ENCODE measurements at regions not wholly inside any gene's neighbourhood (a gene's known extent, or its start where the extent isn't known, plus 50 kb on each side); places are given as distances from the start of the nearest gene placed in this dataset.

DNA sequence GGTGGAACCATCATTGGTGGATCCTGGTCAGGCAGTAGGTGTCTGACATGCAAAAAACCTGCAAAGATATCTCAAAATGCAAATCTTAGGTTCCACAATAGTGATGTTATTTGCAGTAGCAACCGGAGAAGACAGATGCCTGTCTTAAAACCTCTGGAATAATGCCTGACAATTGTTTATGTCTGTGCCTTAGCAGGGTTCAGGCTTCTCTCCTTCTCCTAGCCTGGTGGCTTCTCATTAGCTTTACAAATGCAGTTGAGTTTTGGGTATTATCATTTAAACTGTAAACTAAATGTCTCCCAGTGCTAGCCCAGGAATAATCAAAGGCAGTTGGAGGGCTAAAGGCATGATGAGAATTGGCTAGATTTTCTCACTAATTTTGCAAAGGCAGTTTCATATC is 146.3 kb upstream of the NRG3 start:
- Histone ChIP-seq H3K36me3 (ENCODE audit: control insufficient read depth in 2 of 4, insufficient read depth in 4 of 4, low read length in 3 of 4) (no peaks in the 10 kb centered on the region), H3K4me1 (replicated peaks in 1 of 4; ENCODE audit: control insufficient read depth in 3 of 4, insufficient read depth in 4 of 4, low read length in 3 of 4) (peaks cover 0 to 4% (median 2%) of the 10 kb centered on the region in 4 experiments; a peak in 4 of 7 replicates)
- POLR2A ChIA-PET (ENCODE audit: partially characterized antibody): interaction anchor here (0.7 kb wide), 1 partner anchor 667 kb away, joined by 3 read pairs; no protein-coding TSS in a partner anchor
- TF ChIP-seq HDAC2 (IDR thresholded peaks at IDR 0.05; ENCODE audit: borderline replicate concordance in 1 of 2, low read depth in 2 of 2, low read length in 2 of 2) (no peak), GABPA (IDR thresholded peaks at IDR 0.05; ENCODE audit: borderline replicate concordance, insufficient read depth, low read length) (no peak), MAFK (IDR thresholded peaks at IDR 0.05; ENCODE audit: low read depth, low read length) (no peak), SIN3A (conservative IDR thresholded peaks at IDR 0.05 in 1 of 2, IDR thresholded peaks at IDR 0.05 in 1 of 2; ENCODE audit: low read depth in 1 of 2, low read length in 2 of 2) (no peak), SP4 (IDR thresholded peaks at IDR 0.05; ENCODE audit: low read length) (no peak), YY1 (IDR thresholded peaks at IDR 0.05; ENCODE audit: low read depth, low read length) (no peak), TAF1 (IDR thresholded peaks at IDR 0.05; ENCODE audit: low read depth, low read length) (no peak), RXRA (IDR thresholded peaks at IDR 0.05; ENCODE audit: insufficient read depth, low read depth, low read length) (no peak)
- TF ChIP-seq, protein P1, sequence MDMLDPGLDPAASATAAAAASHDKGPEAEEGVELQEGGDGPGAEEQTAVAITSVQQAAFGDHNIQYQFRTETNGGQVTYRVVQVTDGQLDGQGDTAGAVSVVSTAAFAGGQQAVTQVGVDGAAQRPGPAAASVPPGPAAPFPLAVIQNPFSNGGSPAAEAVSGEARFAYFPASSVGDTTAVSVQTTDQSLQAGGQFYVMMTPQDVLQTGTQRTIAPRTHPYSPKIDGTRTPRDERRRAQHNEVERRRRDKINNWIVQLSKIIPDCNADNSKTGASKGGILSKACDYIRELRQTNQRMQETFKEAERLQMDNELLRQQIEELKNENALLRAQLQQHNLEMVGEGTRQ (IDR thresholded peaks at IDR 0.05; ENCODE audit: low read length): no peak
- TF ChIP-seq, protein P2, sequence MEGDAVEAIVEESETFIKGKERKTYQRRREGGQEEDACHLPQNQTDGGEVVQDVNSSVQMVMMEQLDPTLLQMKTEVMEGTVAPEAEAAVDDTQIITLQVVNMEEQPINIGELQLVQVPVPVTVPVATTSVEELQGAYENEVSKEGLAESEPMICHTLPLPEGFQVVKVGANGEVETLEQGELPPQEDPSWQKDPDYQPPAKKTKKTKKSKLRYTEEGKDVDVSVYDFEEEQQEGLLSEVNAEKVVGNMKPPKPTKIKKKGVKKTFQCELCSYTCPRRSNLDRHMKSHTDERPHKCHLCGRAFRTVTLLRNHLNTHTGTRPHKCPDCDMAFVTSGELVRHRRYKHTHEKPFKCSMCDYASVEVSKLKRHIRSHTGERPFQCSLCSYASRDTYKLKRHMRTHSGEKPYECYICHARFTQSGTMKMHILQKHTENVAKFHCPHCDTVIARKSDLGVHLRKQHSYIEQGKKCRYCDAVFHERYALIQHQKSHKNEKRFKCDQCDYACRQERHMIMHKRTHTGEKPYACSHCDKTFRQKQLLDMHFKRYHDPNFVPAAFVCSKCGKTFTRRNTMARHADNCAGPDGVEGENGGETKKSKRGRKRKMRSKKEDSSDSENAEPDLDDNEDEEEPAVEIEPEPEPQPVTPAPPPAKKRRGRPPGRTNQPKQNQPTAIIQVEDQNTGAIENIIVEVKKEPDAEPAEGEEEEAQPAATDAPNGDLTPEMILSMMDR (IDR thresholded peaks at IDR 0.05; ENCODE audit: control extremely low read depth in 1 of 3, insufficient read depth in 1 of 3, low read depth in 1 of 3, low read length in 3 of 3): no peak

More for the DNA sequence above, 146.3 kb upstream of the NRG3 start:
- Histone ChIP-seq H2BK15ac (ENCODE audit: low read length) (no peak overlapping the region), H2BK12ac (ENCODE audit: low read depth, low read length) (no peak overlapping the region), H4K20me1 (replicated peaks in 1 of 2; ENCODE audit: control insufficient read depth in 1 of 2, insufficient read depth in 2 of 2, low read length in 2 of 2) (no peaks in the 10 kb centered on the region), H3K79me1 (ENCODE audit: low read depth, low read length) (no peaks in the 10 kb centered on the region), H4K8ac (ENCODE audit: extremely low read depth, insufficient read depth, low read length) (no peak overlapping the region), H2AK5ac (ENCODE audit: low read depth, low read length) (no peak overlapping the region), H3K27me3 (replicated peaks in 1 of 4; ENCODE audit: control insufficient read depth in 3 of 4, extremely low read depth in 1 of 4, insufficient read depth in 3 of 4, low read length in 3 of 4) (no peaks in the 10 kb centered on the region), H3K9me3 (ENCODE audit: insufficient read depth in 2 of 2, low read depth in 1 of 2, low read length in 1 of 2) (peaks cover 0 to 5% of the 10 kb centered on the region in 2 experiments; a peak in 1 of 4 replicates), H2BK5ac (ENCODE audit: low read depth, low read length) (no peak overlapping the region), H3K79me2 (ENCODE audit: control insufficient read depth in 1 of 2, insufficient read depth in 2 of 2, low read length in 2 of 2) (no peaks in the 10 kb centered on the region), H3K4me2 (ENCODE audit: insufficient read depth in 1 of 2, low read depth in 2 of 2, low read length in 2 of 2) (peak overlapping the region; percentile 8 to 22; a peak in 1 of 4 replicates), H4K91ac (replicated peaks; ENCODE audit: insufficient read length, low read length) (no peak overlapping the region), H3K4me3 (ENCODE audit: extremely low read depth in 1 of 4, insufficient read depth in 2 of 4, low read depth in 3 of 4, low read length in 4 of 4) (no peak overlapping the region), H4K5ac (ENCODE audit: insufficient read length, low read depth, low read length) (no peak overlapping the region), H3K56ac (replicated peaks; ENCODE audit: insufficient read length, low read depth, low read length) (no peak overlapping the region), H3K18ac (ENCODE audit: extremely low read depth, low read length) (no peak overlapping the region), H3K23me2 (ENCODE audit: low read depth, low read length) (no peaks in the 10 kb centered on the region), H2AFZ (ENCODE audit: low read length) (no peak overlapping the region), H2BK120ac (replicated peaks; ENCODE audit: low read depth, low read length) (no peak overlapping the region), H3K14ac (ENCODE audit: insufficient read length) (no peak overlapping the region), H3K27ac (ENCODE audit: low read depth, low read length) (no peak overlapping the region), H2BK20ac (ENCODE audit: low read length) (no peak overlapping the region), H3K23ac (ENCODE audit: insufficient read length) (no peak overlapping the region), H3K4ac (replicated peaks; ENCODE audit: insufficient read length, low read depth, low read length) (no peak overlapping the region), H3K9ac (replicated peaks in 1 of 4; ENCODE audit: extremely low read depth in 1 of 4, low read depth in 3 of 4, low read length in 3 of 4) (no peak overlapping the region)
- 50% methylated on average over 1 of the region's 1 CpG; no CpG with 5 or more reads in 1 of the 2 experiments for WGBS, 2 experiments (ENCODE audit: extremely low coverage in 1 of 2, insufficient coverage in 1 of 2, insufficient read length in 1 of 2, insufficient replicate concordance in 2 of 2, low coverage in 1 of 2, low lambda C conversion rate in 2 of 2, missing lambda C conversion rate in 1 of 2)
- no peak for DNase-seq (ENCODE audit: low read depth in 1 of 2, low spot score in 2 of 2)
- FAIRE-seq: no peak
- CTCF ChIA-PET (ENCODE audit: partially characterized antibody): no interaction called here
